ENCODE measurements at regions not wholly inside any gene's neighbourhood (a gene's known extent, or its start where the extent isn't known, plus 50 kb on each side); places are given as distances from the start of the nearest gene placed in this dataset.

DNA sequence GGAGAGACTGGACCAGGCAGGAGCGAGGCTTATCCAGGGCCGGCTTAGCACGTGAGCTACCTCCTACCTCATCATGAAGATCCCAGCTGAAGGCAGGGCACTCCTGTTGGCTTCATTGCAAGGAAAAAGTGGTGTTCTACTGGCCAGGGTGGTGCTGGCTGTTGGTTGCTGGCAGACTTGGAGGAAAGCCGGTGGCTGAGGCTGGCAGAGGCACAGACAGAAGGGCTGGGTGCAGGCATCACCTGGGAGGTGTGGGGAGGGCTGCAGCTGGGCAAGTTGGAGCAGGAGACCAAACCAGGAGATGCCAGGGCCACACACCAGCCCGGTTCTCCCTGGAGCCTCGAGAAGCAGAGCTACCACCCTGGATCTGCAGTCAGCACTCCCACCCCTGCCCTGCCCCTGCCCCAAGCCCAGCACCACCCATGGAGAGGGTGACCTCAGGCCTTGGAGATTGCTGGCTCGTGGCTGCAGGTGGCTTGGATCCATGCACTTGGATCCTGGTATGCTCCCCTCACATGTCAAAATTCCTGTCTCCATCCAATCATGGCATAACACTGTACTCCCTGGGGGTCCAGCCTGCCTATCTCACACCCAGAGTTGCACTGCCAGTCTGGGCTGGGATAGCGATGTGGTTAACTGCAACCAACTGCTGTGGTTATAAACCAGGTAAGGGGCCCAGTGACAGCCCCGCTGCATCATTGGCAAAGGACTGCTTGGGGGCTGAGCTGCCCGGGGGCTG lies 49.7 kb downstream of the GLI2 start:
- no peaks in the 10 kb centered on the region for H3K9me3 ChIP-seq (replicated peaks)
- DNase-seq, result no peak
- H3K36me3 ChIP-seq, result no peaks in the 10 kb centered on the region
- no peaks in the 10 kb centered on the region for H3K27me3 ChIP-seq
- no peak overlapping the region for H3K27ac ChIP-seq
- H3K4me3 ChIP-seq, result no peak overlapping the region
- H3K4me1 ChIP-seq, result peaks cover 46% of the 10 kb centered on the region

DNA sequence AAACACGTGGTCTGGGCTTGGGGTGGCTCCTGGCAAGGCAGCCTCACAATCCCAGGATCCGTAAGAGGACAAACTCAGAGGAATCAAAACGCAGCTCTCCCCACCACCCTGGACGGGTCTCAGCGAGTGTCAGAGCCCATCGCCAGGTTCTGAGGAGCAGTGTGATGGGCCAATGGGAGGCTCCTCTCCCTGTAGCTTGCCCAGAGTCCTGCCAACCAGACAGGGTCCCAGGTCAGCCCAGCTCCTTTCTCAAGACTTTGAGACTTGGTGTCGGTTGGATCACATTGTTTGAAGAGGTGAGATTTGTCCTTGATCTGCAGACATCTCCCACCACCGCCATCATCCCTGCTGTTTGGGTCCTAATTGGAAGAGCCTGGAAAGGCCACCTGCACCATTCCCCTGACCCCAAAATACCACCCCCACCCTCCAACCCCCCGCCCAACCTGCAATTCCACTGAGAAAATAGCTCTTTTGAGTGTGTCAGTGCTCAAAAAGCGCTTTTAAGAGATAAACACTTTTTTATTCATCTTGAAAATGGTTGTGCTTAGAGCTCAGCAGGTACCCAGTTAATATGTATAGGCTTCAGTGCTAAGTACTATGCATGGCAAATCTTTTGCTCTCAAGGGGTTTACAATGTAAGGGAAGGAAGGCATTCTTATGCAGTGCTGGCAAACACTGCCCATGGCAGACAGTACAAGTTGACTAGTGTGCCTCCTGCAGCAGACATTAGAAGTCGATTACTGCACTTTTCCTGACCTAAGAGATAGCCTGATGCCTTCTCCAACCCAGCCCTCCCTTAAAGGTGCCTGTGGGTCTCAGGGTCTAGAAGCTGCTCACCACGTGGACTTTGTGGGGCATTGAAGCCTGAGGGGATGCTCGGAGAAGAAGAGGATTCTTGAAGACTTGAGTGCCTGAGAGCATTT lies 50.6 kb downstream of the GLI2 start:
- DNase-seq, result no peak
- Histone ChIP-seq H3K27ac (peak overlapping the region; percentile 69), H3K4me3 (no peak overlapping the region), H3K9me3 (replicated peaks) (no peaks in the 10 kb centered on the region), H3K36me3 (no peaks in the 10 kb centered on the region), H3K27me3 (no peaks in the 10 kb centered on the region), H3K4me1 (peaks cover 42% of the 10 kb centered on the region)

DNA sequence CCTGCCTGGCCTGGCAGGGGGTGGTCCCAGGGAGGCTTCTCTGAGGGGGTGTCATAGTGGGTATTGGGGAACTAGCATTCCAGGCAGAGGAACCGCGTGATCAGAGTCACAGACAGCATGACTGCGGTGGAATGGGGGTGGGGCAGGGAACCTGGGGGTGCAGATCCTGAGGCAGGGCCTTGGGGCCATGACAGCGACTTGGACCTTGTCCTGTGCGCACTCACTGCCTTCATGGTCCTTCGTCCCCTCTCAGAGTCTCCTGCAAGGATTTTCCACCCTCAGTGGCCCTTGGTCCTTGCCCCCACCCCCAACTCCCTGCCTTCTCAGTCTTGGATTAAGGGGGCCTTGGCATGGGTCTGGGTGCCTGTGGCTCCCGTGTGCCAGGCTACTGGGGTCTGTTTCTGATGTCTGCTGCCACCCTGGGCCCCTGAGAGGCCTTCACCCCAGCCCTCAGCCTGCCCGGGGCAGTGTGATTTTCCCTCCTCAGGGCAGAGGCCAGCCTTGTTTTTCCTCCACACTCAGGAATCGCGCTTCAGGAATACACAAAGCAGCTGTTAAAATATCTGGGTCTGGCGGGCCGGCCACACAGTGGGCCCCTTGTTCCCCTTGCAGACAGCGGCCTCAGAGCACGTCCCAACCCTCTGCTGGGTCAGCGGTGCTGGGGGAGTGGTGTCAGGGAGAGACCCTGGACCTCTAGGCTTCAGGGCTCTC lies 51.6 kb downstream of the GLI2 start:
- Histone ChIP-seq H3K27me3 (no peaks in the 10 kb centered on the region), H3K36me3 (no peaks in the 10 kb centered on the region), H3K4me3 (no peak overlapping the region), H3K27ac (peak overlapping the region; percentile 69), H3K9me3 (replicated peaks) (no peaks in the 10 kb centered on the region), H3K4me1 (peaks cover 42% of the 10 kb centered on the region)
- DNase-seq, result peak; percentile 82 to 88

DNA sequence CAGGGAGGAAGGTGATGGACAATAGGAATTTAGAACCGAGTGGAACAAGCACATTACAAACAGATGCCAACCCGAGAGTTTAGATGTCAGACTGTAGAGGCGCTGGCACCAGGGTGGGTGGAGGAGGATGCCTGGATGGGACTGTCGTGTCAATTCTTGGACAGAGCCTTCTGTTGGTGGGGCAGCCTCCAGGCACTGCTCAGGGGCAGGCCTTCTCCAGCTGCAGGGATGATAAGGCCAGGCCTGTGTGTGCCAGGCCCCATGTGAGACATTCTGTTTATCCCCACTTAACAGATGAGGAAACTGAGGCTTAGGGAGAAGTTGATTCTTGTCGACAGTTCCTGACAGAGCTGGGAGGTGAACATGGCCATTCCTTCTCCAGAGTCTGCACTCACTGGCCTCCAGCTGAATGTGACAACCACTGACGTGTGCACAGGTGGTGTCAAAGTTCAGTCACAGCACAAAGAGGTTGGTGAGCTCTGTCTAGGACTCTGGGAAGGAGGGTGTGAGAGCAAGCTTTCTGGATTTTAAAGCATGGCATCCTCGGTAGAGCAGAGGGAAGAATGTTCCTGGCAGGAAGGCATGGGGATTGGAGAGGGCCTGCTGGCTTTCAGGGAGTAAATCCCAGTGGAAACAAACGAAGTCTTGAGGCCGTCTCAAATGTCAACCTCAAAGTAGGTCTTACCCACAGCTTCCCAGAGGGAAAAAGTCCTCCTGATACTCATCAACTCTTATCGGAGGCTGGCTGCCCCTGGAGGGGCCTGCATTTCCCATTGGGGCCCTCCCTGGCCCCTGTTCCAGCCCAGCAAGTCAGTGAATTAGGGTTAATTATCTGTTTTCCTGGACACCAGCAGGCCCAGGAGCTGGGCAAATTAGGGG lies 52.4 kb downstream of the GLI2 start:
- peak; percentile 78 to 90 for DNase-seq
- H3K36me3 ChIP-seq, result no peaks in the 10 kb centered on the region
- H3K27me3 ChIP-seq, result no peaks in the 10 kb centered on the region
- peak overlapping the region; percentile 69 for H3K27ac ChIP-seq
- H3K9me3 ChIP-seq (replicated peaks), result no peaks in the 10 kb centered on the region
- H3K4me3 ChIP-seq, result no peak overlapping the region
- H3K4me1 ChIP-seq, result peaks cover 39% of the 10 kb centered on the region

DNA sequence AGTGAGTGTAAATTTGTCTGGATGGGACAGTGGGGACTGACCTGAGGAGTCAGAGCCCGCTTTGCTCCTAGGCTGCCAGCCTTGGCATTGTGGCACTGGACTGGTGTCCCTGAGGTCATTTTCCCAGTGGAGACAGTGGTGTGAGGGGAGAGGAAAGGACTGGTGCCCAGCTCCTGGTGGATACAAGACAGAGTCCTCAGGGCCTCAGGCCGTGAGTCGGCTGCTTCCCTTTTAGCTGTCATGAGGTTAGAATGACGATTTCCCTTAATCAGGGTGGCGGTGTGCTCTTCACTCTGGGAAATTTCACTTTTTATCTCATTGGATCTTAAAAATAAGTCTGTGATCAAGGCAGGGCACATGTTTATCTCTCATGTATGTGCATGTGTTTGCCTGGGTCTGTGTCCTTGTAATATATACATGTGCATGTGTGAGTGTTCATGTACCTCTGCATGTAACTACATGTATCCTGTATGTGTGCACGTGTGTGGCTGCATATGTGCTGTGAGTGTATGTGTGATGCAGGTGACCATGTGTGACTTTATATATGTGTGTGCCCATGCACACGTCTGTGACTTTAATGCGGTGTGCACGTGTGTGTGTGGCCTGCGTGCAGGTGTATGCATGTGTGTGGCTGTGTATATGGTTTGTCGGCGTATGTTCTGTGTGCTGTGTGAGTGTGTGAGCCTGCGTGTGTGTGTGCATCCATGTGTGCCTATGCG lies 55.7 kb downstream of the GLI2 start:
- Histone ChIP-seq H3K4me1 (peaks cover 37% of the 10 kb centered on the region), H3K27me3 (no peaks in the 10 kb centered on the region), H3K27ac (no peak overlapping the region), H3K4me3 (no peak overlapping the region), H3K36me3 (no peaks in the 10 kb centered on the region), H3K9me3 (replicated peaks) (no peaks in the 10 kb centered on the region)
- no peak for DNase-seq

DNA sequence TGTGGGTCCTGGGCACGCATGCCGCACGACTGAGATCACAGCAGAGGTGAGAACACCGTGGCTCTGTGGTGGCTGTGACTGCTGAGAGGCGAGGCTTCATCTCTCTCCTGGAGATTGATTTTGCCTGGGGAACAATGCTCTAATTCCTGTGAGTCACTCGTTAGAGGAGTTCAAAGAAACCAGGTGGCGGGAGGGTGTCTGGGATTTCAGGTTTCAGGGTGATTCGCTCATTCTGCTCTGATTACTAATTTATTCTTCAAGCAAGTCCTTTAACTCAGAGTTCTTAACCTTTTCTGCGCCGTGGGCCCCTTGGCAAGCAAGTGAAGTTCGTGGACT lies 56.3 kb downstream of the GLI2 start:
- H3K27me3 ChIP-seq, result no peaks in the 10 kb centered on the region
- peaks cover 32% of the 10 kb centered on the region for H3K4me1 ChIP-seq
- H3K36me3 ChIP-seq, result no peaks in the 10 kb centered on the region
- no peak overlapping the region for H3K27ac ChIP-seq
- H3K4me3 ChIP-seq, result no peak overlapping the region
- no peaks in the 10 kb centered on the region for H3K9me3 ChIP-seq (replicated peaks)
- DNase-seq, result no peak

DNA sequence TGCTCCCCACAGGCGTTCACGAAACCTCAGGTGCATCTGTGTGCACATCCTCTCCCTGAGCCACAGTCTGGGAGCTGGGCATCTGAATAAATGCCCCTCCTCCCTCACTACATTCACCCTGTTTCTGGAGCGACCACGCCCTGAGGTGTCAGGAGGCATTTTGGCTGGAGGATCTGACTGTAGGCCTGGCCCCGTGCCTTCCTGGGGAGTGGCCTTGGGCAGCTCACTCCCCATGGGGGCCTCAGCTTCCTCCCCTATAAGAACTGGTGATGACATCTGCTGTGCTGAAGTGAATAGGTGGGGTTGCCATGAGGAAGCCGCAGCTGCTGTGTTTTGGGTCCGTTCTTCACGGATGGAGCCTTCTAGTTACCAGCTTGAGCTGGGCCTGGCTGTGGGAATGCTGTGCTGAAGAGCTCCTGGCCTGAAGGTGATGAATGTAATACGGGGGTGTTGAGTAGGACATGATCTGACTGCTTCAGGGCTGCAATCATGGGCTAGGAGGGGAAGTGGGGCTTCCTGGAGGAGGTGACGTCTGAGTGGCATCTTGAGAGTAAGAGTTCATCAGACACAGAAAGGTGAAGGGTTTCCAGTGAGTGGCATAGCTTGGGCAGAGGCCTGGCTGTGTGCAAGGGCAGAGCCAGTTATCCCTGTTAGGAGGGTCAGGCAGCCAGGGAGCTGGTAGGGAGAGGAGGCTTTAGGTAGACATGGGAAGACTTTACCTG lies 58.2 kb downstream of the GLI2 start:
- H3K27me3 ChIP-seq, result no peaks in the 10 kb centered on the region
- peak; percentile 76 to 79 for DNase-seq
- peaks cover 14% of the 10 kb centered on the region for H3K4me1 ChIP-seq
- no peak overlapping the region for H3K27ac ChIP-seq
- no peak overlapping the region for H3K4me3 ChIP-seq
- no peaks in the 10 kb centered on the region for H3K36me3 ChIP-seq
- H3K9me3 ChIP-seq (replicated peaks), result no peaks in the 10 kb centered on the region

DNA sequence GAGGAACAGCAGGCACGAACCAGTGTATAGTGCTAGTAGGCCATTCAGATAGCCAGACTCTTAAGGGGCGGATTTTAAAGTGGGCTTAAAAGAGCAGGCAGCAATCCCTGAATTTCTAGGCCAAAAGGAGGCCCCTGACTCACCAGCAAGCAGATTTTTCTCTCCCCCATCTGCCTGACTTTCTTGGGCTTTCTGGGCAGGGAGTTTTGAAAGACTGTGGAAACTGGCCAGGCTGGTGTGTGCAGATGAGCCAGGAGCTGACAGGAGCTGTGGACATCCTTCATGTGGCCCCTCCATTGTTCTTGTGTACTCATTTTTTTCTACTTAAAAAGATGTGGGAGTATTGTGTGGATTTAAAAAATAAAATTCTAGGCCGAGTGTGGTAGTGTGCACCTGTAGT lies 59.0 kb downstream of the GLI2 start:
- peaks cover 14% of the 10 kb centered on the region for H3K4me1 ChIP-seq
- no peaks in the 10 kb centered on the region for H3K27me3 ChIP-seq
- H3K4me3 ChIP-seq, result no peak overlapping the region
- no peak overlapping the region for H3K27ac ChIP-seq
- no peaks in the 10 kb centered on the region for H3K9me3 ChIP-seq (replicated peaks)
- no peak for DNase-seq
- no peaks in the 10 kb centered on the region for H3K36me3 ChIP-seq

DNA sequence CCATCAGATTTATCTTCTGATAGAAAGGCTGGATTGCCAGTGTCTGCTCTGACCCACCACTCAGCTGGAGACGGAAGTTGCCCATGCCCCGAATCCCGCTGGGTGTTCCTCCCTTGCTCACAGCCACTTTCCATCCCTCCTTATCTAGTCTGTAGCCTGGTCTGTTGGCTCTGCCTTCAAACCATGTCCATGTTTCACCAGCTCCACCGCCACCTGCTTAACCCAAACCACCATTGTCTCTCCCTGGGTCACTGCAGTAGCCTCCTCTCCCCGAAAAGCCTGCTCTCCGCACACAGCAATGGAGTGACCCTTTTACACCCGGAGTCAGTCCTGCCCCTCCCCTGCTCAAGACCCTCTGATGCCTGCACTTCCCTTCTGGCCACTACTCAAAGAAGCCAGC lies 60.4 kb downstream of the GLI2 start:
- Histone ChIP-seq H3K4me3 (no peak overlapping the region), H3K36me3 (no peaks in the 10 kb centered on the region), H3K9me3 (replicated peaks) (no peaks in the 10 kb centered on the region), H3K27me3 (no peaks in the 10 kb centered on the region), H3K27ac (no peak overlapping the region), H3K4me1 (peaks cover 14% of the 10 kb centered on the region)
- no peak for DNase-seq

DNA sequence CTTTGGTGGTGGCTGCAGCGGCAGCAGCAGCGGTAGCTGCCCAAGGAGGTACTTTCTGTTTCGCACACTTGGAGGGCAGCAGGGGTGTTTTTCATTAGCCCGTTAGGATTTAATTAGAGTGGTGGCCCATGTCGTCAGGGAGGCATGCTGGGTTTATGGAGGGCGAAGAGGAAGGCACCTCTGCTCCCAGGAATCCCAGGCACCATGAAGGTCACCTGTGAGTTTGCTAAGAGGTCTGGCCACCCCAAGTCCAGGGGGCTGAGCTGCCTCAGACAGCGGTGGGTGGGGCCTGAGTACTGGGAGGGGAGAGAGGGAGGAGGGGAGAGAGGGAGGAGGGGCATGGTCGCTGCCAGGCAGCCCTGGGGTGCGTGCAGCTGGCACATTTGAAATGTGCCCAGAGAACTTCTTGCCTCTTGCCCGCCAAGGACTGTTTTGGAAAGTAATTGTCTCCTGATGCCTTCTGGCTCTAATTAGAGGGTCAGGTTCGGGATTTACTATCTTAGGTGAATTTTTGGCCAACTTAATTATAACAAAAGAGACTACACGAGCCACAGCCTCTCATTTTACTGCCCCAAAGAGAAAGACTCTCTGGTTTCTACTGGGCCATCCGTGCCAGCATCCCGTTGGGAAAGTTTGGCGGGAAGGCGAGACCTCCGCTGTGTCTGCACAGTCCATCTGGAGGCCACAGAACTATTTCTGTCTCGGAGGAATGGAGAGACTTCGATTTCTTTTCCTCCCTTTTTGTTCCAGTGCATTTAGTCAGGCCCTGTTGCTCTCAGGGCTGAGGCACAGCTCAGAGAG lies 62.0 kb downstream of the GLI2 start:
- Histone ChIP-seq H3K4me1 (peaks cover 14% of the 10 kb centered on the region), H3K4me3 (no peak overlapping the region)

DNA sequence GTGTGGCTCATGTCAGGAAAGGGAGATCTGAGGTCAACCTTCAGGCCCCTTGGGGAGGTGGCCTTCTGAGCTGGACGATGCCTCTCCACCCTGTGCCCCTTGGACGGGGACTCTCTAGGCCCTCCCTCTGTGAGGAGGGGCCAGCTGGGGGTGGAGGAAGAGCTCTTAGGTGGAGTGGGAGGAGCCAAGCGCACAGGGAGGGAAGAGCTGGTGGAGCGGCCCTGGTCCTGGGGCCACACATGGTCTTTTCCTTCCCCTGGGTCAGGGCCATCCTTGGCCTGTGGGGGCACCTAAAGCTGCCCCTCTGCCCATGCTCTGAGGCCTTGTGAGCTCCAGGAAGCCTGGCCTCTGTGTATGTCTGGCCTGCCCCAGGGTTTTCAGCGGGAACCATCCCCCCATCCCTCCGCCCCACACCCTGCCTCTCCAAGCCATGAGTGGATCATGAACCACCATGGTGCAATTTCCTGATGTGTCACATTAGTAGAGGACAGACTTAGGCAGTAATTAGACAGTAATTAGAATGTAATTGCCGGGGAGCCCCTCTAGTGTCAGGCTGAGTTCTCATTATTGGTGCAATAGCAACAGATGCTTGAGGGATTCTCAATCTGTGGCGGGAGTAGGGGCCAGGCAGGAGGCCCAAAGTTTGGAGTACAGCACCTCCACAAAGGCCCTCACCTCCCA lies 63.0 kb downstream of the GLI2 start:
- no peak for DNase-seq
- Histone ChIP-seq H3K36me3 (no peaks in the 10 kb centered on the region), H3K27me3 (no peaks in the 10 kb centered on the region), H3K9me3 (replicated peaks) (no peaks in the 10 kb centered on the region), H3K4me1 (peaks cover 5% of the 10 kb centered on the region), H3K4me3 (no peak overlapping the region), H3K27ac (no peak overlapping the region)

More for the DNA sequence above, 62.0 kb downstream of the GLI2 start:
- no peak for DNase-seq
- Histone ChIP-seq H3K9me3 (replicated peaks) (no peaks in the 10 kb centered on the region), H3K27ac (no peak overlapping the region), H3K36me3 (no peaks in the 10 kb centered on the region), H3K27me3 (no peaks in the 10 kb centered on the region)

DNA sequence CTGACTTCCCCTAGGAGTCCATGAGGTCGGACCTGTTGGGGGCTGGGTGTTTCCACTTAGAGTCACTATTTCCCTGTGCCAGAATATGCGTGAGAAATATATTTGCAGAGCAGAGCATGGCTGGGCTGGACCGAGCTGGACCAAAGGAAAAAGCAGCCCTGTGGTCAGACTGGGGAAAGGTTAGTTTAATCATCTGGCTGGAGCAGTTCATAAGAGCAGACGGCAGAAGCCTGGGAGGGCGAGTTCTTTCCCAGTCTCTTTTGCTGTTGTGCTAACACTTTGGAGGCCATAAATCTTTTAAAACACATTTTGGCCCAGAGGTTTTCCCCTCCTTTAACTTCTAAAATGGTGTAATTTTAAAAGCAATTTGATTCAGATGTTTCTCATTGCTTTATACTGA lies 66.5 kb downstream of the GLI2 start:
- Histone ChIP-seq H3K4me1 (peaks cover 6% of the 10 kb centered on the region; the same call in 1 of the 2 replicates), H3K27ac (no peak overlapping the region), H3K27me3 (no peaks in the 10 kb centered on the region), H3K4me3 (no peak overlapping the region), H3K9me3 (replicated peaks) (no peaks in the 10 kb centered on the region), H3K36me3 (no peaks in the 10 kb centered on the region)
- no peak for DNase-seq

Data from SJCRH30 (cell line).